Mucosa of gallbladder (tissue), 1 donor: ENCODE measurements at regions not wholly inside any gene's neighbourhood (a gene's known extent, or its start where the extent isn't known, plus 50 kb on each side); places are given as distances from the start of the nearest gene placed in this dataset.

Experiments used
- DNase-seq: peaks from one replicate; pipeline ENCODE4 v3.0.0-alpha.2; 2020; ENCODE audit warnings: low spot score
- donor health status: DM: no; HTN: no; CAD: no.

- DNase-seq = no peak
Measured at GRCh38 chr3:34957677-34958076, 681.6 kb upstream of the ARPP21 start.

GRCh38 chr3:34969513-34969912, 669.8 kb upstream of the ARPP21 start:
- no peak for DNase-seq

- DNase-seq = no peak
Measured at GRCh38 chr3:34972481-34972880, 666.8 kb upstream of the ARPP21 start.

- no peak for DNase-seq
Measured at GRCh38 chr3:34973586-34973985, 665.7 kb upstream of the ARPP21 start.

- DNase-seq = no peak
Measured at GRCh38 chr3:34983631-34984030, 655.7 kb upstream of the ARPP21 start.

- DNase-seq = no peak
Measured at GRCh38 chr3:34988296-34988695, 651.0 kb upstream of the ARPP21 start.

GRCh38 chr3:34995796-34996430, 643.4 kb upstream of the ARPP21 start:
- no peak for DNase-seq

- DNase-seq = no peak
Measured at GRCh38 chr3:34998902-34999301, 640.4 kb upstream of the ARPP21 start.

- peak; percentile 36 for DNase-seq
Measured at GRCh38 chr3:35012214-35012613, 627.1 kb upstream of the ARPP21 start.

GRCh38 chr3:35028157-35028556, 611.2 kb upstream of the ARPP21 start:
- no peak for DNase-seq

- DNase-seq = peak; percentile 36
Measured at GRCh38 chr3:35042210-35042991, 596.9 kb upstream of the ARPP21 start.

- no peak for DNase-seq
Measured at GRCh38 chr3:35043040-35043439, 596.3 kb upstream of the ARPP21 start.

- no peak for DNase-seq
Measured at GRCh38 chr3:35044190-35044589, 595.1 kb upstream of the ARPP21 start.

- no peak for DNase-seq
Measured at GRCh38 chr3:35045118-35045517, 594.2 kb upstream of the ARPP21 start.

- no peak for DNase-seq
Measured at GRCh38 chr3:35064761-35065160, 574.6 kb upstream of the ARPP21 start.

GRCh38 chr3:35065891-35066290, 573.4 kb upstream of the ARPP21 start:
- no peak for DNase-seq

- DNase-seq = no peak
Measured at GRCh38 chr3:35067750-35068149, 571.6 kb upstream of the ARPP21 start.

- no peak for DNase-seq
Measured at GRCh38 chr3:35070088-35070487, 569.2 kb upstream of the ARPP21 start.

GRCh38 chr3:35071772-35072171, 567.6 kb upstream of the ARPP21 start:
- DNase-seq = no peak

- no peak for DNase-seq
Measured at GRCh38 chr3:35078780-35079179, 560.5 kb upstream of the ARPP21 start.

- no peak for DNase-seq
Measured at GRCh38 chr3:35079403-35079802, 559.9 kb upstream of the ARPP21 start.

GRCh38 chr3:35081899-35082298, 557.4 kb upstream of the ARPP21 start:
- no peak for DNase-seq

GRCh38 chr3:35088943-35089342, 550.4 kb upstream of the ARPP21 start:
- no peak for DNase-seq

- DNase-seq = no peak
Measured at GRCh38 chr3:35114686-35115085, 524.6 kb upstream of the ARPP21 start.
